ENCODE measurements at regions not wholly inside any gene's neighbourhood (a gene's known extent, or its start where the extent isn't known, plus 50 kb on each side); places are given as distances from the start of the nearest gene placed in this dataset.
A peak's percentile ranks its signal among the peaks of the same experiment; 100 is the strongest.

DNA sequence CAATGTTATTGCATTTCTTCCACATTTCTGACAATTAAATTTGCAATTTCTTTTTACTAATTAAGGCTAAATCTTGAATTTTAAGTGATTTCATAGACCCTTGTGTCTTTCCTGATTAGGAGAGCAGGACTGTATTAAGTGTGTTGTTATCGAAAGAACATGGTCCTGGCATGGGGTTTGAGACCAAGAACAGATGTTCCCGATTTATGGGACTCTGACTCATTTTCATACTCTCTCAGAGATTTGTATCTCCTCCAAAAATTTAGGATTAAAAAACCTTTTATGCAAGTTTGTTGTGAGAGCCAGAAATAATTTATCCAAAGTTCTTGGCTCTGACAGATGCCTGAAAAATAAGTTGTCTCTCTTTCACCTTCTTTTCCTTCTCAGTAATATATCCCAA lies 589.3 kb upstream of the ARGLU1 start:
- no peak overlapping the region for H3K9ac ChIP-seq (ENCODE audit: extremely low read depth, low read length, poor library complexity, severe bottlenecking)
- Mint-ChIP-seq H3K9me3 (no peaks in the 10 kb centered on the region), H3K4me1 (no peaks in the 10 kb centered on the region), H3K27ac (no peak overlapping the region), H3K27me3 (ENCODE audit: insufficient read depth) (no peaks in the 10 kb centered on the region), H3K4me3 (no peak overlapping the region), H3K36me3 (ENCODE audit: low read depth) (no peaks in the 10 kb centered on the region)
- H3K4me3 ChIP-seq (ENCODE audit: low read length): no peak overlapping the region
- no peaks in the 10 kb centered on the region for H3K4me1 ChIP-seq (ENCODE audit: control insufficient read depth, insufficient read depth, low read length)
- no peaks in the 10 kb centered on the region for H3K9me3 ChIP-seq (ENCODE audit: control insufficient read depth, low read length)
- no peak overlapping the region for H3K27ac ChIP-seq (ENCODE audit: low read depth, low read length)
- H3K27me3 ChIP-seq (ENCODE audit: control insufficient read depth, insufficient read depth, low read length, poor library complexity, severe bottlenecking): no peaks in the 10 kb centered on the region
- WGBS, 2 experiments (ENCODE audit: insufficient coverage in 1 of 2, insufficient read length in 1 of 2): 92 to 100% methylated on average over 1 to 2 of the region's 2 CpGs
- H3K36me3 ChIP-seq (ENCODE audit: control insufficient read depth, insufficient read depth, low read length): no peaks in the 10 kb centered on the region
- no peak for DNase-seq
- TF ChIP-seq, protein P1, sequence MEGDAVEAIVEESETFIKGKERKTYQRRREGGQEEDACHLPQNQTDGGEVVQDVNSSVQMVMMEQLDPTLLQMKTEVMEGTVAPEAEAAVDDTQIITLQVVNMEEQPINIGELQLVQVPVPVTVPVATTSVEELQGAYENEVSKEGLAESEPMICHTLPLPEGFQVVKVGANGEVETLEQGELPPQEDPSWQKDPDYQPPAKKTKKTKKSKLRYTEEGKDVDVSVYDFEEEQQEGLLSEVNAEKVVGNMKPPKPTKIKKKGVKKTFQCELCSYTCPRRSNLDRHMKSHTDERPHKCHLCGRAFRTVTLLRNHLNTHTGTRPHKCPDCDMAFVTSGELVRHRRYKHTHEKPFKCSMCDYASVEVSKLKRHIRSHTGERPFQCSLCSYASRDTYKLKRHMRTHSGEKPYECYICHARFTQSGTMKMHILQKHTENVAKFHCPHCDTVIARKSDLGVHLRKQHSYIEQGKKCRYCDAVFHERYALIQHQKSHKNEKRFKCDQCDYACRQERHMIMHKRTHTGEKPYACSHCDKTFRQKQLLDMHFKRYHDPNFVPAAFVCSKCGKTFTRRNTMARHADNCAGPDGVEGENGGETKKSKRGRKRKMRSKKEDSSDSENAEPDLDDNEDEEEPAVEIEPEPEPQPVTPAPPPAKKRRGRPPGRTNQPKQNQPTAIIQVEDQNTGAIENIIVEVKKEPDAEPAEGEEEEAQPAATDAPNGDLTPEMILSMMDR (conservative IDR thresholded peaks at IDR 0.05): no peak

DNA sequence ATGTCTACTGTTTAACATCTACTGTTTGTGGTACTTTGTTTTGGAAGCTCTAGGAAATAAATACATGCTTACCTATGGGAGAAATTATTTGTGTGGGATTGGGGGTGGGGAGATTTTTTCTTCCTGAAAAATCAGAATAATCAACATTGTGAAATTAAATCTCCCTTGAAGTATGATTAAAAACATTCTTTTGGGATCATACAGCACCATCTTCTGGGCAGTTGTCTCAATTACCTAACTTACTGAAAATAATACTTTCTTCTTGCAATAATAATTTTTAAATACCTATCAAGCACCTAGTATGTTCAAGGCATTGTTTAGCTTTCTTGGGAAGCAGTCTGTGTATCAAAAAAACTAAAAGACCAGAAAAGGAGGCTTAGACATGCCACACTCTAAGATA lies 576.5 kb upstream of the ARGLU1 start:
- no peak overlapping the region for H3K27ac Mint-ChIP-seq
- H3K4me1 Mint-ChIP-seq: no peaks in the 10 kb centered on the region
- H3K9me3 Mint-ChIP-seq: no peaks in the 10 kb centered on the region
- Histone ChIP-seq H3K36me3 (ENCODE audit: control insufficient read depth, insufficient read depth, low read length) (no peaks in the 10 kb centered on the region), H3K4me3 (ENCODE audit: low read length) (no peak overlapping the region), H3K27me3 (ENCODE audit: control insufficient read depth, insufficient read depth, low read length, poor library complexity, severe bottlenecking) (no peaks in the 10 kb centered on the region), H3K9me3 (ENCODE audit: control insufficient read depth, low read length) (no peaks in the 10 kb centered on the region), H3K27ac (ENCODE audit: low read depth, low read length) (no peak overlapping the region), H3K9ac (ENCODE audit: extremely low read depth, low read length, poor library complexity, severe bottlenecking) (no peak overlapping the region), H3K4me1 (ENCODE audit: control insufficient read depth, insufficient read depth, low read length) (no peaks in the 10 kb centered on the region)
- TF ChIP-seq, protein P1 (conservative IDR thresholded peaks at IDR 0.05): peak; percentile 52
- H3K4me3 Mint-ChIP-seq: no peak overlapping the region
- H3K36me3 Mint-ChIP-seq (ENCODE audit: low read depth): no peaks in the 10 kb centered on the region
- no peaks in the 10 kb centered on the region for H3K27me3 Mint-ChIP-seq (ENCODE audit: insufficient read depth)
- no peak for DNase-seq

DNA sequence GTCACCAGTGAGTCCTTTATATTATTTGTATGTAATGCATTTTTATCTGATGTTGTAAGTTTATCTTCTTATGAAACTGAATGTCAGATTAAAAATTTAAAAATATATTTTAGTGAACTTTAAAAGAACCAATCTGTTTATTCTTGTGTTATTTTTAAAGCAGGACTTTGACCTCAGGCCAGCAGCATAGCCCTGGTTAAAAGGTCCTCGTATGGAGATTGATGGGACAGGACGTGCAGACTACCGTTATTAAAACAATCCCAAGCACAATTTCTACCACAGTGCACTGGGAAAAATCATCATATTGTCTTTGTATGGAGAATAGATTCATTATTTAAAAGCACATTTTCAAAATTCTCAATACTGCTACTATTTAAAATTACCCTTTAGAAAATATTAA lies 573.8 kb upstream of the ARGLU1 start:
- no peak for DNase-seq
- TF ChIP-seq, protein P1 (conservative IDR thresholded peaks at IDR 0.05): no peak
- Histone ChIP-seq H3K9me3 (ENCODE audit: control insufficient read depth, low read length) (no peaks in the 10 kb centered on the region), H3K4me3 (ENCODE audit: low read length) (no peak overlapping the region), H3K27ac (ENCODE audit: low read depth, low read length) (no peak overlapping the region), H3K27me3 (ENCODE audit: control insufficient read depth, insufficient read depth, low read length, poor library complexity, severe bottlenecking) (no peaks in the 10 kb centered on the region), H3K9ac (ENCODE audit: extremely low read depth, low read length, poor library complexity, severe bottlenecking) (no peak overlapping the region), H3K4me1 (ENCODE audit: control insufficient read depth, insufficient read depth, low read length) (no peaks in the 10 kb centered on the region), H3K36me3 (ENCODE audit: control insufficient read depth, insufficient read depth, low read length) (no peaks in the 10 kb centered on the region)
- WGBS, 2 experiments (ENCODE audit: insufficient coverage in 1 of 2, insufficient read length in 1 of 2): 82% methylated on average over 2 of the region's 3 CpGs; no CpG with 5 or more reads in 1 of the 2 experiments
- H3K27ac Mint-ChIP-seq: no peak overlapping the region
- H3K36me3 Mint-ChIP-seq (ENCODE audit: low read depth): no peaks in the 10 kb centered on the region
- no peaks in the 10 kb centered on the region for H3K4me1 Mint-ChIP-seq
- H3K4me3 Mint-ChIP-seq: no peak overlapping the region
- H3K27me3 Mint-ChIP-seq (ENCODE audit: insufficient read depth): no peaks in the 10 kb centered on the region
- H3K9me3 Mint-ChIP-seq: no peaks in the 10 kb centered on the region
